ENCODE measurements at regions not wholly inside any gene's neighbourhood (a gene's known extent, or its start where the extent isn't known, plus 50 kb on each side); places are given as distances from the start of the nearest gene placed in this dataset.
"Not testable (repeated sequence)": the region's sequence is repeated elsewhere in the genome, so short reads cannot be mapped to it uniquely, and the experiment has no call there.

DNA sequence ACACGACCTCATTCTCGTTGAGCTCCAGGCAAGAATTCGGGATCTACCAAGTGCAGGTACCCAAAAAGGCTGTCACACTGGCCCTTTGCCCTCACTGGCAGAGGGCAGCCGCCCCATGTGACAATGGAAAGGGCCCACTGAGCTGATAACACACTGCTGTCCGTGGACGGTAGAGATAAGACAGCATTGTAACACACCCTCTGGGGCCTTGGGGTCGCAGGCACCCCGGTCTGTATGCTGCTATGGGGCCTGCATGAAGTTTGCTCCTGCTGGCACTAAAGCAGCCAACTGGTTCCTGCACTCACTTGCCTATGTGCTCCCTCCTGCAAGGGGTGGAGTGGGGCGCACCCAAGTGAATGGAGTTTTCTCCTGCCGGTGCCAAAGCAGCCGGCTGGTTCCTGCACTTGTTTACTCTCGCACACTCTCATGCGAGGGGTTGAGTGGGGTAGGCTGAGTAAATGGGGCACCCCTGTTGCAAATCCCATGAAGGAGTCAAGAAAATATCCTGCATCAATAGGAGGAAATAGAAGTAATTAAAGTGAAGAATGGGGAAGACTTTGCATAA is 477.9 kb downstream of the ATP23 start:
- ATAC-seq (no peak), DNase-seq (ENCODE audit: missing footprints) (no peak)
- intact Hi-C loops (cut with DNase I), result no loop called here

DNA sequence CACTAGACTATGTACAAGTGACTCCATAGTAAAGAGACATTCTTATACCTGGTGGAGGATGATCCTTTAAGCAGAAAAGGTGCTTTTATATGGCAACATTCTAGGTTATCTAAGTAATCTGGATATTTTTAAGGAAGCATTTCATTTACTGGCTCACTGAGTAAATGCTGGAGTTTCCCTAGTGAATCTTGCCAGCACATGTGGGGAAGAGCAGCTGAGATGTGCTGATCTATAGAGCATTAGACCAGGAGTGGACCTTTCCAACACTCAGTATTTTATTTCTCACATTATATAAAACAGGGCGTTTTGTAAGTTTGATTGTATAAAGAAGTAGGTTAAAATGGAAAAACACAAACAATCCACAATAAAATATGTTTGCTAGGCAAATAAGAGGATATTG is 478.5 kb downstream of the ATP23 start:
- DNase-seq (ENCODE audit: missing footprints) (no peak), ATAC-seq (no peak)
- intact Hi-C loops (cut with DNase I), result no loop called here

DNA sequence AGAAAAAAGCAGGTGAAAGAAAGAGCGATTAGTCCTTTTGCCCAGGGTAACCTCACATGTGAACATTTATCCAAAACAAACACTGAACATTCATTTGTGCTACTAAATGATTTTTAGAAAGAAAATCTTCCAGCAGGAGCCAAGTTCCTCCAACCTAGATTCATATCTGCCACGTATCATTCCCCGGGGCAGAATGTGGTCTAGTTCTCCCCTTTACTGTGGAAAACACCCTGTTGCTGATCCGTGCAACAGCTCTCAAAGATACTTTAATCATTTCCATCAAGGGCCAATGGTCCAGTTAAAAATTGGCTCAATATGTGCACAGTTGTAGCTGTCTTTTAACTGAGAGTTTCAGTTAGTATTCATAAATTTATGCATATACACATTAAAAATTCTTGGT is 479.1 kb downstream of the ATP23 start:
- intact Hi-C loops (cut with DNase I), result no loop called here
- DNase-seq (ENCODE audit: missing footprints) (no peak), ATAC-seq (no peak)

DNA sequence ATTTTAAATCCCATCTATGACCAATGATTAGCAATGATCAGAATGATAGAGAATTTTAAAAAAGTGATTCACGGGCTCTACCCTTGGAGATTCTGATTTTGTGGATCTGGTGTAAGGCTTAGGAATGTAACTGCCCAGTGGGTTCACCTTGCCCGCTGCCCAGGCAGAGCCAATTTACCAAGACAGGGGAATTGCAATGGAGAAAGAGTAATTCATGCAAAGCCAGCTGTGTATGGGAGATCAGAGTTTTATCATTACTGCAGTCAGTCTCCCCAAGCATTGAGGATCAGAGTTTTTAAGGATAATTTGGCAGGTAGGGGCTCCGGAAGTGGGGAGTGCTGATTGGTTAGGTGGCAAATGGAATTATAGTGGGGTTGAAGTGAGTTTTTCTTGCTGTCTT is 480.6 kb downstream of the ATP23 start:
- ATAC-seq, result no peak
- intact Hi-C loops (cut with DNase I), result no loop called here
- DNase-seq (ENCODE audit: missing footprints), result no peak

DNA sequence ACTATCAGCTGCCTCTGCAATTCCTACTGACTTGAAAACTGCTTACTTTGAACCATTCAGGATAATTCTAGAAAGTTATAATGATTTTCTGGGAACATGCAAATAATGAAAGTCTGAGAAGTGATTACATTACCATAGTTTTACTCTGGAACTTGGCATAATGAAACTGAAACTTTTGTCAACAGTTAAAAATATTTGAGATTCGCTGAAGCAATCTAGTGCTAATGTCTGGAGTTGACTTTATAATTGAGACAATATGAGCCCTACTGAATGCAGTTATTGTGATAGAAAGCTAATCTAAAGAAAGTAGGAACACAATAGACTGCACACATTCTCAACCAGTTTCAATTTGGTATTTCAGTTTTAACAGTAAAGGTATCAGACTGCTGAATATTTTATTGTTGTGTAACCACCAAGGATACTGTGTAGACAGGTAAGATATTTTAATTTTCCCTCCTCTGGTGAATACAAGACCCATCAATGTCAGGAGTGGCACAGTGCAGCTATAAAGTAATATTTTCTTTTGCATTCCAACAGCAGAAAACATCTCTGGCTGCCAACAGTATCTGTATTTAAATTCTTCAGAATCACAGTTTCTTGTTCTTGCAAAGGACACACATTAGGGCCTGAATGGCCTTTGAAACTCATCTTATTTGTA is 483.5 kb downstream of the ATP23 start:
- ATAC-seq, result no peak
- intact Hi-C loops (cut with DNase I), result no loop called here
- DNase-seq (ENCODE audit: missing footprints), result no peak

DNA sequence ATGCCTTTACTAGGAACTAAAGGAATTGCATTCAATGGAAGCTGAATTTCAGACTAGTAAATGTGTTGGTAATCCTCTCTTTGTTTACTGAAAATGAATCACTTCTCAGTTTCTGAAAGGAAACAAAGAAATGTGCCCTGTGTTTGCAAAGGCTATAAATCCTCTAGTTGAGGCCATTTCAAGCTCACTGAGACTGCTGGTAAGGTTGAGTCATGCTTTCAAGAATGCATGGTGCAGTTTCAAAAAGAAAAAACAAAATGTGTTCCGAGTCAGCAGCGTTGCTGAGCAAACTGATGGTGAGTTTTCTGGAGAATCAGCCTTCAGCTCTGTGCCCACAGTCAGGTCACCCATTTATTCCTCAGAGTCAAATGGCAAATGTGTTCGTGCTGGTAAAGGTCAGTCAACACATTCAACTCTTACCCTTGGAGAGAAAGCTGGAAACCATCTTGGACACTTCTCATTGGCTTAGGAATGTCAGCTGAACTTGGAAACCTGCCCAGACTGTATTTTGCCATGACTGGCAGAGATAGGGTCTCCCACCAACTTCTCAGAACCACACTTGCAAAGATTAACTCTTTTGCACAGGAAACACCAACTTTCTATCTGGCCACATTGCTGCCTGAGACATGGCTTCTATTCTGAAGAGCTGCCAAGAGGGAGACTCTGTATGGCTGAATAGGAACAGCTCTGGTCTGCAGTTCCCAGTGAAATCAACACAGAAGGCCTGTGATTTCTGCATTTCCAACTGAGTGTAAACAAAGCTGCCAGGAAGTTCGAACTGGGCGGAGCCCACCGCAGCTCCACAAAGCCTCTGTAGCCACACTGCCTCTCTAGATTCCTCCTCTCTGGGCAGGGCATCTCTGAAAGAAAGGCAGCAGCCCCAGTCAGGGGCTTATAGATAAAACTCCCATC is 484.4 kb downstream of the ATP23 start:
- ATAC-seq (no peak), DNase-seq (ENCODE audit: missing footprints) (peak; percentile 50)
- intact Hi-C loops (cut with DNase I), result no loop called here

DNA sequence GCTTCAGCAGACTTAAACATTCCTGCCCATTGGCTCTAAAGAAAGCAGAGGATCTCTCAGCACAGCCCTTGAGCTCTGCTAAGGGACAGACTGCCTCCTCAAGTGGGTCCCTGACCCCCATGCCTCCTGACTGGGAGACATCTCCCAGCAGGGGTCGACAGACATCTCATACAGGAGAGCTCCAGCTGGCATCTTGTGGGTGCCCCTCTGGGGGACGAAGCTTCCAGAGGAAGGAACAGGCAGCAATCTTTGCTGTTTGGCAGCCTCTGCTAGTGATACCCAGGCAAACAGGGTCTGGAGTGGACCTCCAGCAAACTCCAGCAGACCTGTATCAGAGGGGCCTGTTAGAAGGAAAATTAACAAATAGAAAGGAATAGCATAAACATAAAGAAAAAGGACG is 485.1 kb downstream of the ATP23 start:
- intact Hi-C loops (cut with DNase I), result not testable (repeated sequence)

DNA sequence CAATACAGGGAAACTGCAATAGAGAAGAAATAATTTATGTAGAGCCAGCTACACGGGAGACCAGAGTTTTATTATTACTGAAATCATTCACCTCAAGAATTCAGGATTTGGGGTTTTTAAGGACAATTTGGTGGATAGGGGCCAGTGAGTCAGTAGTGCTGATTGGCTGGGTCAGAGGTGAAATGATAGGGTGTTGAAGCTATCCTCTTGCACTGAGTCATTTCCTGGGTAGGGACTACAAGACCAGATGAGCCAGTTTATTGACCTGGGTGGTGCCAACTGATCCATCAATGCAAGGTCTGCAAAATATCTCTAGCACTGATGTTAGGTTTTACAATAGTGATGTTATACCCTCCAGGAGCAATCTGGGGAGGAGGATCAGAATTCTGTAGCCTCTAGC is 486.3 kb downstream of the LRIG3 start:
- ATAC-seq, result no peak
- intact Hi-C loops (cut with DNase I), result no loop called here
- no peak for DNase-seq (ENCODE audit: missing footprints)

More for the DNA sequence above, 485.1 kb downstream of the ATP23 start:
- ATAC-seq; DNase-seq (ENCODE audit: missing footprints): not testable (repeated sequence)

DNA sequence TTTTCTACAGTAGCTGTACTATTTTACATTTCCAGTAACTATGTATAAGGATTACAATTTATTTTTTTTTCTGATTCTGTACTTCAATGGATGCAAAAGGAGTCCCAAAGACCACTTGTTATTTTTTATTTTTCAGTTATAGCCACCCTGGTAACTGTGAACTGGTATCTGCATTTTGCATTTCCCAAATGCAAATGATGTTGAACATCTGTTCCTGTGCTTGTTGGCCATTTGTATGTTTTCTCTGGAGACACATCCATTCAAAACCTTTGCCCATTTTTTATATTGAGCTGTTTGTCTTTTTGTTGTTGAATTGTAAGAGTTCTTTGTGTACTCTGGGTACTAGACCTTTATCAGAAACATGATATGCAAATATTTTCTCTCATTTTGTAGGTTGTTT is 485.6 kb downstream of the LRIG3 start:
- ATAC-seq, result no peak
- intact Hi-C loops (cut with DNase I), result no loop called here

DNA sequence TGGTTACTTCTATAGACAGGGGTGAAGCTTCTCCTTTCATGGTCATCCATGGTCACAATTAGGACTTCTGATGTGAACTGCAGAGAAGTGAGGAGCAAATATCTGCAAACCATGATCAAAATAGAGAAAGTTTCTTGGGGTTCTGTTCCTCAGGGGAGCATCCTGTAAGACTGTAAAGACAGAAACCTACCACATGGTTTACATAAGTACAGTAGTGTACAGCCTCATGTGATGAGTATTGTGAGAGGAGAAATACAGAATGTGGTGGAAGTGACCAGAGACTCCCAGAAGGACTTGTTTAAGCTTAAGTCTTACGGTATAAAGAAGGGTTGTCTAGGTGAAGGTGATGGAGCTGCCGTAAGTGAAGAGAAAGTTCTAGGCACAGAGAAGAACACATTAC is 484.7 kb downstream of the LRIG3 start:
- DNase-seq (ENCODE audit: missing footprints) (no peak), ATAC-seq (no peak)
- intact Hi-C loops (cut with DNase I), result no loop called here

More for the DNA sequence above, 485.6 kb downstream of the LRIG3 start:
- DNase-seq (ENCODE audit: missing footprints), result no peak

DNA sequence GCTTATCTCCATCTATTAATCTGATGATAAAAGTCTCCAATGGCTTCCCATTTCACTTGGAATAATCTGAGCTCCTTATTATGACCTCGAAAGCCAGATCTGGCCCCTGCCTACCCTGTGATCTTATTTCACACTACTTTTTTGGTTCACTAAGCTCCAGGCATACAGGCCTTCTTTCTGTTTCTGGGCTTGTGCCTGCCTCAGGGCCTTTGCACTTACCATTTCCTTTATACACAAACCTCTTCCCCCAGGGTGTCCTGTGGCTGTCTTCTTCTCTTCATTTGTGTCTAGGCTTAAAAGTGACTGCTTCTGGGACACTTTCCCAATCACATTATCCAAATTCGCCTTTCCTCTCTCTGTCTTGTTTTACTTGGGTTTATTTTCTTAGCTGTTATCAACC is 478.8 kb downstream of the LRIG3 start:
- intact Hi-C loops (cut with DNase I), result loop anchor here (5.0 kb wide), 1 partner anchor 94 kb away; no protein-coding TSS in a partner anchor
- DNase-seq (ENCODE audit: missing footprints), result no peak

DNA sequence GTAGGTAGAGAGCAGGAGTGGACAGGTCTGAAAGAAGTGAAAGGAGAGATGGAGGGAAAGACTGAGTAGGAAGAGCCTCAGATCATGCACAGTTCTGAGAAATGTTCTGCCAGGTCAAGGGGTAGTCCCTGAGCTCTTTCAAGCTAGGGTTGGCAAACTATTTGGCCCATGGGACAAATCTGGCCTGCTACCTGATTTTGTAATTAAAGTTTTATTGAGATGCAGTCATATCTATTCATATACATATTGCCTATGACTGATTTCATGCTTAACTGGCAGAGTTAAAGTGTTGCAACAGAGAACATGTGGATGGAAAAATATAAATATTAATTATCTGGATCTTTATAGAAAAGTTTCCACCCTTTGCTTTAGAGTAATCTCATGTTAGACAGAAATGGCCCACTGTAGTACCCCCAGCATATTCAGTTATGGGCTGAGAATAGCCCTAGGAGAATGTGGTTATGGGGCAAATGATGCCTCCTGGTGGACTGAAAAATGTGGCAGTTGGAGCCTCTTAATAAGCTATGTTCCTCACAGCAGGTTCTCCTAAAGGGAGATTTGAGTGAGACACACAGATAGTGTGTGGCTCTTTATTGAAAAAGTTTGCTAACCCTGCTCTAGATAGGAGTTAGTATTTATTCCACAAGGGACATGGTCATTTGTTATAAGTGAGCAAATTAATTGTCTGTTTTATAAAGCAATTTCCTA is 476.9 kb downstream of the LRIG3 start:
- intact Hi-C loops (cut with DNase I), result loop anchor here (5.0 kb wide), 1 partner anchor 96 kb away; no protein-coding TSS in a partner anchor
- ATAC-seq (peak; percentile 16), DNase-seq (ENCODE audit: missing footprints) (no peak)

More for the DNA sequence above, 478.8 kb downstream of the LRIG3 start:
- ATAC-seq, result no peak

DNA sequence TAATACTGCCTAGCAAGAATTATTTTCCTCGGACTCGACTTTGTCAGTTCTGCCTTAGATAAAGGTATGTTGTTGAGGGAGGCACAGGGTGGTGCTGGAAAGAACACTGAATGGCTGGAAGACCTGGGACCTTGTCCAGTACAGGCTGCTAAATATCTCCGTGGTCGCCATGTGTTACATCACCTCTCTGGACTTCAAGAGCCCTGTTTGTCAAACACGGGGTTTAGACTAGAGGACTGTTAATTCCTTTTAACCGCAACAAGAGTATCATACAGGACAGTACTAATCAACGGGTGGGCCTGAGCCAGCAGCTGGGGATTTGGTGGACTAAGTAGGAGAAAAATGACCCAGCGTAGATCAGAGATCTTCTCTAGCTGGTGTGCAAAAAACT is 476.3 kb downstream of the LRIG3 start:
- DNase-seq (ENCODE audit: missing footprints) (no peak), ATAC-seq (peak; percentile 83)
- intact Hi-C loops (cut with DNase I), result loop anchor here (5.0 kb wide), 1 partner anchor 97 kb away; no protein-coding TSS in a partner anchor

DNA sequence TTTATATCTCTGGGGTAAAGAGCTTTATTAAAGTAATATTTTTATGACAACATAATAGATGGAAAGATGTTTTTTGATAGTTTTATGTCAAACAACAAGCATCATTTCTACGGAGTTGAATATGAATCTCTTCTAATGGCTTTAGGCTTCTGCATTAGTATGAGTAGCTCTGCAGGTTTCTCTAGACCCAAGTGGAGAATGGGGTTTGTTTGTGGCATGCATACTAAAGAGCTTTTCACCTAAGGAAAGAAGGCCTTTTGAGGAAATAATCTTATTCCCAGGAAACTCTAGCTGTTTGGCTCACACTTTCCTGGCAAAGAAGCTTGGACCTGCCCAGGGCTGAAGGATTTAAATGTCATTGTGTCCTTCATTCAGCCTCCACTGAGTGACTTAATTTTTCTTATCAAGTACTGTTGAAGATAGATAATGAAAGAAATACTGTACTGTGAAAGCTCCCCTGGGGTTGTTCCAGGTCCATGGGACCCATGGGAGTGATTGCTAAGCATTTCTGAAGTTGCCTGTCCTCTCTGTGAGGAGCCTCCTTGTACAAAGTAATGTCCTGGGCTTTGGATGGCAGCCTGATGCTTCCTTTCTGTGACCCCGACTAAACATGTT is 469.3 kb downstream of the LRIG3 start:
- intact Hi-C loops (cut with DNase I), result no loop called here
- ATAC-seq (peak; percentile 56), DNase-seq (ENCODE audit: missing footprints) (no peak)

DNA sequence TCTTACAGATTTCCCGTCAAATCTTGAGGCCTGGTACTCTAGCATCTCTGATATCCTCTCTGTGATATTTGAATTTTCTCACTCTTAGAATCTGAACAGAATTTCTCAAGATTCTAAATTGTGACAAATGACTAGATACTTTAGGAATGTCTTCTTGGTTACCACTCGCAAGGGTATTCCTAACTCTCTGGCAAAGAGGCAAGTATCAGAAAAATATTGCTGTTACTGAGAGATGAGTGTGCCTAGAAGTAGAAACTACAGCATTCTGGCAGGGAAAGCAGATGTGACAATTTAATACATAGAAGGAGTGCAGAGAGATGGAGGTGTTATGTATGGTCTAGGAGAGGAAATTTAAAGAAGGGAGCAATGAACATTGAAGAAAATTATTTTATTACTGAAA is 467.8 kb downstream of the LRIG3 start:
- intact Hi-C loops (cut with DNase I), result no loop called here

DNA sequence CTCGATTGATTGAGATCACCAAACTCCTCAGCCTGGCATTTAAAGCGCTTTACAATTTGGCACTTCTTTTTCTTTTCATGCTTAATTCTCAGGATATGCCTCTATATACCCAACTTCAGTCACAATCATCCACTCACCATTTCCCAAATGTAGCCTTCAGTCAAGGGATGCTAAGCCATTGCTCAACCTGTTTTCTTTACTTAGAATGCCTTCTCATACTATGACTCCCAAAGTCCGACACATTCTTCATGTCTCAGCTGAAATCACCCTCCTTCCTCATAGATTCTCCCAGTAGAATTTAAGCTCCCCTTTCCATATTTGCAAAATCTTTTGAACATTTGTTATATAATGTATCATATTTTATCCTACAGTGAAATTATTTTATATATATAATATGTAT is 467.0 kb downstream of the LRIG3 start:
- ATAC-seq (no peak), DNase-seq (ENCODE audit: missing footprints) (no peak)
- intact Hi-C loops (cut with DNase I), result no loop called here

More for the DNA sequence above, 467.8 kb downstream of the LRIG3 start:
- ATAC-seq (no peak), DNase-seq (ENCODE audit: missing footprints) (no peak)

DNA sequence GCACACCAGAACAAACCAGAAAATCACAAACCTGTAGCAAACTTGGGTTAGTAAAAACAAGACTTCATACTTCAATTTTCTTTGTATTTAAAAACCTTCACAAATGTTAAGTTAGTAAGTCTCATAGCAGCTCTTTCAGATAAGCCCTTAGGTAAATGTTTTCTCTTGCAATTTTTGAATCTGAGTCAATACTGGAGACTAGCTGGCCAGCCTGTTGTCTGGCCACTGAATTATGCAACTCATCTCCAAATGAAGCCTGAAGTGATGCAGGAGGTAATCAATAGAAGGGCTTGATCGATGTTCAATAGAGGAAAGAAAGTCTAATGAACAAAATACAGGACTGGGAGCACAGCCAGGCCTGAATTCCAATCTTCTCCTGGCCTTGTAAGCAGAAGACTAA is 465.2 kb downstream of the LRIG3 start:
- no peak for DNase-seq (ENCODE audit: missing footprints)
- intact Hi-C loops (cut with DNase I), result no loop called here
- no peak for ATAC-seq

DNA sequence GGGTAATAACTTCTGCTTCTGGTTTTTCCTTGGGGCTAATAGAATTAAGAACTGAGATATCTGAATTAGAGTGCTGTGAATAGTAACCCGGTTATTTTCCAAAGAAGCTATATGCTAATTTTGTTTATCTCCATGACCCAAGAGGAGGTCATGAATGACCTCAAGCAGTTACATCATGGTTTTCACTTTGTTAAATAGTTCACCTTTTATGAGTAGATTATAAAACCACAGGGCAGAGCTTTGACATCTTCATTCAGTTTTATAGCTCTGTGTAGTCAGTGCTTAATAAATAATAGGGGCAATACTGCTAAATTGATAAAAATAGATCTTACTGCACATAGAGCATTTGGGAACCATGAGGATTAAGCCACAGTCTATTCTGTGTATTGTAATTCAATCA is 462.2 kb downstream of the LRIG3 start:
- intact Hi-C loops (cut with DNase I), result no loop called here
- ATAC-seq (no peak), DNase-seq (ENCODE audit: missing footprints) (no peak)

DNA sequence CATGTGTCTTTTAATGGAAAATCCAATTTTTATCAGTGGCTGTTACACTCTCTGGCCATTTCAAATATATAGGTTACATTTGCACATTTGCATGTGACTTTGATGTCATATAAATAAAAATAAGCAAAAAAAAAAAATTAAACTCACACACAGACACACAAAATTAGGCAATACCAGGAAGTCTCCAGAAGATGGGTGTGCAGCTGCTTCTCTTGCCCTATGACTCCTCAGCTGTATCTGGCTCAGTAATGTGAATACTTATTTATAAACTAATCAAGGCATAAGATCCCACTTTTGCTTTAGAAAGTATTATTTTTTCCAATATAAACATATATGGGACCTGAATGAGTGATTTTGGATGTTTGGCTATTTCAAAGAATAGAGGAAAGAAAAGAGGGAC is 461.1 kb downstream of the LRIG3 start:
- DNase-seq (ENCODE audit: missing footprints), result no peak
- intact Hi-C loops (cut with DNase I), result no loop called here
- no peak for ATAC-seq
